Cardiac septum (tissue), 1 donor: ENCODE measurements at regions not wholly inside any gene's neighbourhood (a gene's known extent, or its start where the extent isn't known, plus 50 kb on each side); places are given as distances from the start of the nearest gene placed in this dataset.

ENCODE experiments used
- DNase-seq: peaks from one replicate; pipeline ENCODE4 v3.0.0-alpha.2; 2020; ENCODE audit warnings: low spot score
- intact Hi-C: fragments of 100-400 bp; cut with DNase I; formaldehyde crosslinking; loops from one replicate; pipeline ENCODE4 v1.14.0; 2022
- donor health status: DM: no; HTN: no; CAD: no.

DNA sequence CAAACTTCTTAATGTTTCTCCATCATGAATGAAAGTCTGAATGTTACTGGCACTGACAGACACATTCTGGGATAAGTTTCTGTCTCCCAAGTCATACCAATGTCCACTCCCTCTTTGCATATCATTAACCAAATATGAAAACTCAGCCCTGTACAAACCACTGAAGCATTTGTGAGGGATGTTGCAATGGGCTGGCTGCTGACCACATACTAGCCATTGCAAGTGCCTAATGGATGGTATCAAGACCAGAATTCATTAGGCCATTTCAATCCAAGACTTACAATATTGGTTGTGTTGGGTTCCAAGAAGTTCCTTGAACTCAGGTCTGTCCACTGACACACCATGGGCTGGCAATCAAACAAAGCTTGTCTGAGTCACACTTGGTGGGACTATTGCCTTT is 73.8 kb downstream of the CBLN2 start:
- no peak for DNase-seq
- intact Hi-C loops, result no loop called here

DNA sequence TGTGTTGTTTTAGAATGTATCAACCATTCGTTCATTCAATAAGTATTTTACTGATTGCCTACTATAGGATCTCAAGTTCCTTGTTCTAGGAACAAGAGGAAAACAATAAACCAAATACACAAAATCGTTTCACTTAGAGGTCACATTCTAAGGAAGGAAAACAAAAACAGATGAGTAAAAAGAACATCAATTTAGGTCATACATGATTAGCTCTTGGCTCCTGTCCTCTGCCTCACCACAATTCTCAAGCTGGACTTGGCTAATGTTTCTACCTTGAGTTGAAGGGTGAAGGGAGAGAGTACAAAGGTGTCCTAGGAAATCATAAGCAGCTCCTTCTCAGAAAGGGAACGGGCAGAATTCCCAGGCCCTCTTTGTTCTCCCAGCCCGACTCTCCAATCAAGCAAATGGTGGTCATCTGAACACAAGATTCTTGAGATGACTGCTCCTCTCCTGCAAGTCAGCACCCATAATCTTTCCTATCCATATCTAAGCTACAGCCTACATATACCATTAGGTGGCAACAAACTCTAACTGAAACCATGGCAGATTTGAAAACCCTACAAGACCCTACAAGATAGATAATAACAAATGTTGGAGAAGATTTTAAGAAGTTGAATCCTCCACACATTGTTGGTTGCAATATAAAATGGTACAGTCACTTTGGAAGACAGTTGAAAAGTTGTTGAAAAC is 76.0 kb downstream of the CBLN2 start:
- intact Hi-C loops, result no loop called here
- DNase-seq, result no peak

DNA sequence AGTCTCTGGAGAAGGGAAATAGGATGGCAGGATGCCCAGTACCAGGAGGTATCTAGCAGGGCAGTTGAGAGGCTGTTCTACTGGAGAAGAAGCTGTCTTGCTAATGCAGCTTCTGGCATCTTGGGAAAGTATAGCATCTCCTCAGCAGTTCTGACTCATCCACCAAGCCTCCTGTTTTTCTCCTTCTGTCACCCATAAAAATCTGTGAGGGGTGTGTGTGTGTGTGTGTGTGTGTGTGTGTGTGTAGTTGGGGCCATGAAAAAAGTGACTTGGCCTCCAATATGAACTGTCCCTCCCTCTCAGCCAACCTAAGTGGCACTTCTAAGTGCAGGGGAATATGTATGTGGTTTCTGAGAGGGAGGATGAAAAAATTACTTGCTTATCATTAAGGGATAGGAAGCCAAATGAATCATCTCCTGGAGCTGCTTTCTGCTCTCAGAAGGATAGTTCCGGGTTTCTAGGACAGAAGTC is 83.9 kb downstream of the CBLN2 start:
- intact Hi-C loops, result no loop called here
- DNase-seq, result no peak

DNA sequence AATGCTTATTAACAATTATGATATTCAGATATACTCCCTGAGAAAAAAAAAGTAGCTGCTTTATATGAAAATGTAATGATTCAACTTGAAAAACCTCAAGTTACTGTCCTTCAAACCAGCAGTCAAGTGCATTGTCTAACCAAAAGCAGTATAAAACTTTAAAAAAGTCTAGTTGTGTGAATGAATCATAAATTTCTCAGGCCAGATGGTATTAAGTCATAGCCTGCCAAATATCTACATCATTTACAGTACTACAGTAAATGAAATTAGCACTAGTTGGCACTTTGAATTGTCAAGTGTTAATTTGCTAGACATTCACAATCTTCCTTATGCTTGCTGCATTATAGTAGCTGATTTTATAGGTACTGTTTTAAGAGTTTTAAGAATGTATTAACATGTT is 85.9 kb downstream of the CBLN2 start:
- intact Hi-C loops, result no loop called here
- DNase-seq, result no peak

DNA sequence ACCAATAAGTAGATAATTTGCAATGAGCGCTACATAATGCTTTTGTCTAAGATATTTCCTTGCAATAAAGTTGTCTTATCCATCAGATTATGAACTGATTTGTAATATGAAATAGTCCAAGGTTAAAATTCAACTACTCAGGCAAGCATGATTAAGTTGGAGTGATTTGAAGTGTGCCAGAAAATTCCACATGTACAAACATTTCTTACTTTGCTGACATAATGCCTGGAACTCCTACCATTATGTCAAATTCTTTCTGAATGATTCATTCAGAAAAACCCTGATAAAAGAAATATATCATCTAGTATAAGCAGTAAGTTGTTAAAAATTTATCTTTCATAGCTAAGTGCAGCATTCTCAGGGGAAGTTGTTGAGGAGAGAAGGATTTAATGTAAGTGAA is 87.3 kb downstream of the CBLN2 start:
- intact Hi-C loops, result no loop called here
- no peak for DNase-seq

DNA sequence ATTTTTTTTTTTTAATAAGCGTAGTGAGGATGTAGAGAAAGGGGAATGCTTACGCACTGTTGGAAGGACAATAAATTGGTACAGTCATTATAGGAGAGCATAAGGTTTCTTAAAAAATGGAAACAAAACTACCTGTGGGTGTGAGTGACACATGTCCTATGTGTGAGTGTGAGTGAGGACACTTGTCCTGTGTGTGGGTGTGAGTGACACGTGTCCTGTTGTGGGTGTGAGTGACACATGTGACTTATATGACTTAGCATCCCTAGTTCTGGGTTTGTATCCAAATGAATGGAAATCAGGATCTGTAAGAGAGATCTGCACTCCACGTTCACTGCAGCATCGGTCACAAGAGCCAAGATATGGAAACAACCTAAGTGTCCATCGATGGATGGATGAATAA is 91.8 kb downstream of the CBLN2 start:
- intact Hi-C loops, result no loop called here
- DNase-seq, result no peak

DNA sequence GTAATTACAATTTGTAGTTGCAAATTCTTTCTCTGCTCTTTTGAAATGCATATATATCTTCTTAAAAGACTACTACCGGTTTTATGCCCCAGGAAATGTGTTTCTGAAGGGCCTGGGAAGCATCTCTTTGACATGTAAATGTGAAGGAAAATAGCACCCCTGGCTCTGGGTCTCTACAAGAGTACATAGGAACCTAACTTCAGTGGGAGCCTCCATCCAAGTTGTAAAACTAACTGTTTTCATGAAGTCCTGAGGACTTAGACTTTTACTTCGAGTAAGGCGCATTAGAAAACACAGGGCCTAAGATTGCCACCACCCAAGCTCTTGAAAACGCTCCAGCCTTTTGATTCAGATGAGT is 99.4 kb downstream of the CBLN2 start:
- intact Hi-C loops, result no loop called here
- no peak for DNase-seq

DNA sequence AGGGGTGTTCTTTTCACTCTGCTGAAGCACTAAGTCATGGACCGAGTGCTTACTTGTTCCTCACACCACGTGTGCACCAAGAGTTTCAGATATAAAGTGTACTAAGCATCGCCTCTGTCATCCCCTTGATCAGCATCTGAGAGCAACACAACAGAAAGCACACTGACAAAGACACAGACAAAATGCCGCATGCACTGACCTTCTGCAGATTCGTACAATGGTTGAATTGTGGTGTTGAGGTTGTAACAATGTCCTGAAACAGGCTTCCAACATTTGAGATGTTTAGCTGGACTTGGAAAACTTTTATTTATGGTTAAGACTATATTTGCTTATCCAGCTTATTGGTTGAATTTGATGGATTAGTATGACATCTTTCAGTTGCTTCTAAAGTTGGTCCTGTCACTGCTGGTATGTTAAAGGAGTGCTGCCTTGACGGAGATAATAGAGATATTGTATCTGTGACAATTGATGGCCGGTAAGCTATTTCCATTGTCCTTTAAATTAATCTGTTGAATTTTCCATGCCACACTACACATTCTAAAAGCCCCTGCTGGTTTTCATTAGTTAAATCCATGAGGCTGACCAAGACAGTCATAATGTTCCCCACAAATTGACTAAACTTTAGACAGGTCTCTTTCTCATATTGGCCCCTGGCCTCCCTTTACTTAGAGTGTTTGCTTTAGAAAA is 99.9 kb downstream of the CBLN2 start:
- DNase-seq, result no peak
- intact Hi-C loops, result no loop called here

DNA sequence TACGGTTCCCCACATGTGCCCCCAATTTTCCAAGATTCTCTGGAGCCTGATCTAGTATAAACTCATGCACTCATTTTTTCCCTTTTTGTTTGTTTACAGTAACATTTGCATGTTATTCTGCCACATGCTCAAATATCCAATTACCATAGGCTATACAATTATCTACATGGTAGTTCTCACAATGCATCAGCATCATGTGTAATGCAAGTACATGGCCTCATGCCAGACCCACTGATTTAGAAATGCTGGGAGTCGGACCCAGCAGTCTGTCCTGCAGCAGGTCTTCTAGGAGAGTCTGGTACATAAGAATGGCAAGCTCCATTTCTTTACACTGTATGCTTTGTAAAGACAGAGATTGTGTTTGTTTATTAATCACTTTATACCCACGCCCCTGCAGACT is 107.7 kb downstream of the CBLN2 start:
- no peak for DNase-seq
- intact Hi-C loops, result no loop called here

DNA sequence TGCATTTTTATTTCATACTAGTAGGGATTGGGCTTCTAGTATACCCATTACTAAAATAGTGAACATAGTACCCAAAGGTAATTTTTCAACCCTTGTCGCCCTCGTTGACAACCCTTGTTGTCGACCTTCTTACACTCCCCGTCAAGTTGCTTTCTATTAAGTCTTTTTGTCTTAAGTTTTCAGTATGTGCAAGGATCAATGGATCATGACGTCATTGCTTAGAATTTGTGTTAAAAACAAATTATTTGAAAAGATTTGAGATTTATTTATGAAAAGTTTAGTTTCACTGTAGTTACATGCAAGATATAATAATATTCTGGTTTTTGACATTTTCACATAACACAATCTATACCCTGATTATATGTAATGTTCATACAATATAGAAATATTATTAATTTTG is 110.4 kb downstream of the CBLN2 start:
- no peak for DNase-seq
- intact Hi-C loops, result no loop called here

DNA sequence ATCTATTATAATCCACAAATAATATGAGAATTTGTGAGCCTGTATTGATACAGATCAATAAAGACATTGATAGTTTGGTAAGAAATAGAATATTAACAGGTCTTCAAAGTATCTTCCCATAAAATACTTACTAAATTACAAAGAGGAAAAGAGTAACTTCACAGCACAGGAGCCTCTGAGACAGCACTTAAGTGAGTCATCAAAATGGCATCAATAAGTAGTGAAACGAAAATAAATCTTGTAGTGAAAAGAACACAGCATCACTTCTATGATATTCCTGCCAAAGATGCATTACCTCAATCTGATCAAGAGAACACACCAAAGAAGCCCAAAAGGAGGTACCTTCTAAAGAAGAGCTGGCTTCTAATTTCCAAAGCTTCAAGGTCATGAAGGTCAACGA is 116.4 kb downstream of the CBLN2 start:
- intact Hi-C loops, result no loop called here
- DNase-seq, result no peak

DNA sequence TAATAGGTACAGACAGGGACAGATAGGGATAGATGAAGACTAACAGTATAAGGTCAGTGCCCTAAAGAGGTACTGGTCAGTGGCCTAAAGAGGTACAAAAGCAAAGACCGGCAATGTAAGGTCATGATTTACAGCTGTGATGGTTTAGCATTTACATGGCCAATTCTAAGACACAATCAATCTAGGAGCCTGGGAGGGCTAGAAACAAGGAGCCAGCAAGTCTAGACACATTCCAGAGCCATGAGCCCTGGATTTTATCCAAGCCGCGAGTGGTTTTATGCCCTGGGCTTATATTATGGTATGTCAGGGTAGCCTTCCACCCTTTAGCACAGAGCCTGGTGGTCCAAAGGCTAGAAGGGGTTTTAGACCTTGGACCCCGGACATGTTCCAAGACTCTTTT is 124.2 kb downstream of the CBLN2 start:
- intact Hi-C loops, result no loop called here
- DNase-seq, result no peak

DNA sequence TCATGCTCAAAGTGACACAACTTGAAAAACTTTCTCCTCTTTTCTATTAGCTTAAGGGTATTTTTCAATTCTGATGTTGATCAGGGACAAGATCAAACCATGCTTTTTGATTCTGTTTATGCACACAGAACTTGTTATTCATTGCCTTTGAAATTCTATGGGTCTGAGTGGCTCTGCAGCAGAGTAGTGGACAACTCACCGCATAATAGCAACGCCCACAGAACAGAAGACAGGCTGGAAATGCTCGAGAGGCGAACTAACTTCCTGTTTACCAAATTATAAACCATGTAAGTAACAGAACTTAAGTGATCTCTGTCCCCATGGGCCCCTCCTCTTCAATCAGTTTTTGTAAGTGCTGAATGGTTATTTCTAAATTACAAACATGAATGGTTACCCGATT is 131.2 kb downstream of the CBLN2 start:
- DNase-seq, result no peak
- intact Hi-C loops, result no loop called here

DNA sequence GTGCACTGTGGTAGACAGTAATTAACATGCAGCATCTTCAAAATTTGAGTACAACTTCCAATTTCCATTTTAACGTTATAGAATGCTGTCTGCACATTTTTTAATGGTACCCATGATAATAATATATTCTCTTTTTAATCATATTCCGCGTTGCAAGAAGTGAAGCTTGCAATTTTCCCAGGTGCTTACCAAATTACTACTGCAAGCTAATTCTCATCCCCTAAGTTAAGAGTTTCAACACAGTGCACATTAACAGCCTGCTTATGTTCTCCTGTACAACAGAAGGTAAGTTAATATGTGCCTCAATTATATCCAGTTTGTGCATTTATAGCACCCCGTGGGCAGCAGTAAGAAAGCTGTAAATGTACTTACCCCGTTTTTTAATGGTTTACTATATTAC is 132.9 kb downstream of the CBLN2 start:
- intact Hi-C loops, result no loop called here
- no peak for DNase-seq

DNA sequence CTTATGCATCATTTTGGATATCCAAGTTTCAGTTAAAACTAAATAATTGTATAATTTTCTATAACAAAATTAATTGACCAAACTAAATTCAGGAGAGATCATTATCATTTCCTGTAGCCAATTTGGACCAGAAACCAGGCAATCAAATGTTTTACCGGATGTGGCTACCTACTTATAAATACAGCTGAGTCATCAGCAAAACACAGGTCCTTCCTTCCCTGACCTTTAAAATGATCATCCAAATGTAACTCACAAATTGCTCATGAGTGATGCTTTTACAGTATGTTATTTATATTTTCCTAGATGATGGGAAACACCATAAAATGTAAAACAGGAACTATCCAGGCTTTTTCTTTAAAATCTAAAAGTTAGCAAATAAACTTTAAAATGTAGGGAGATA is 133.7 kb downstream of the CBLN2 start:
- intact Hi-C loops, result no loop called here
- DNase-seq, result no peak

DNA sequence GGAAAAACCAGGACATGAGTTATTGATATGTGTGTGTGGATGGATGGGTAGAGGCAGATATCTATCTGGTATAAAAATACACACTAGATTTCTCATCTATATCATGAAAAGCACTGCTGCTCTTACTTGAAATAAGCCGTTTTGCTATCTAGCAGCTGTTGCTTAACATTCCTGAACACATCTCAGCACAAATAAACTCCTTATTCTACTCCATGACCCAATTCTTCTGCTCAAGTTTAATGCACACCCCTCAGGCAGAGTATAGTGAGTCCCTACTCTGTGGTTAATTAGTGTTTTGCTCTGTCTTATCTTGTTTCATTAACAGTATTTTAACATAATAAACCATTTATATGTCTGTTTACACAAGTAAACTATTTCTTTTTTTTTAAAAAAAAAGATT is 134.2 kb downstream of the CBLN2 start:
- DNase-seq, result no peak
- intact Hi-C loops, result no loop called here

DNA sequence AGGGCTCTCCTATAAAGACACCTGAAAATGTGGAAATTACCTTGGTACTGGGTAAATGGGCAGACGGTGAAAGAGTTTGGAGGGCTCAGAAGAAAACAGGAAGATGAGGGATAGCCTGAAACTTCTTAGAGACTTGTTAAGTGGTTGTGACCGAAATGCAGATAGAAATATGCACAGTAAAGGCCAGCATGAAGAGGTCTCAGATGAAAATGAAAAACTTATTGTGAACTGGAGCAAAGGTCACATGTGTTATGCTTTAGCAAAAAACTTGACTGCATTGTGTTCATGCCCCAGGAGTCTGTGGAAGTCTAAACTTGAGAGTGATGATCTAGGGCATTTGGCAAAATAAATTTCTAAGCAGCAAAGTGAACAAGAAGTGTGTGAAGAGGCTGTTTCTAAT is 137.1 kb downstream of the CBLN2 start:
- DNase-seq, result no peak
- intact Hi-C loops, result no loop called here

DNA sequence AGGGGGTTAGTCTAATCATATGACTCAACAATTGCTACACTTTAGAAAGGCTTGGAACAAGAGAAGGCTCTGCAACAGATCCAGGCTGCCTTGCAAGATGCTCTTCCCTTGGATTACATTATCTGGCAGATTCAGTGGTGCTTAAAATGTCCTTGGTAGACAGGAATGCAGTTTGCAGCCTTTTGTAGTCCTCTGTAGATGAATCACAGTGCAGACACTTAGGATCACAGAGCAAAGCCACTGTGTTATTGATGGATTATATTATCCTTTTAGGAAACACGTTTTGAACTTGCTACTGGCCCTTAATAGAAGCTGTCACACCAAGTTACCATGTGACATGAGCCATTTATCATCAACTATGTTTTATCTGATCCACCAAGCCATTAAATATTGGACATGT is 152.2 kb downstream of the CBLN2 start:
- DNase-seq, result no peak
- intact Hi-C loops, result no loop called here

DNA sequence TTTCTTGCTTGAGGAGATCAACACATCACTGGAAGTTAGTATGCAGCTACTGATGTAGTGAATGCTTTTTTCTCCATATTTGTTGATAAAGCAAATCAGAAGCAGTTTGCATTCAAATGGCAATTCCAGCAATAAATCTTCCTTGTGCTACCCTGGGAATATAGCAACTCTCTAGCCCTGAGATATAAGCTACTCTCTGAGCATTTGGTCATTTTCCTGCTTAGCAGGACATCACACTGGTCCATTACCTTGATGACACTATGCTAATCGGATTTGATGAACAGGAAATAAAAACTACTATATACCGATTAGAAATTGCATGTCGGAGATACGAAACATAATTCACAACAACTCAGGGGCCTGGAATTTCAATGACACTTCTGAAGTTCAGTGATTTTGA is 152.7 kb downstream of the CBLN2 start:
- DNase-seq, result no peak
- intact Hi-C loops, result no loop called here

DNA sequence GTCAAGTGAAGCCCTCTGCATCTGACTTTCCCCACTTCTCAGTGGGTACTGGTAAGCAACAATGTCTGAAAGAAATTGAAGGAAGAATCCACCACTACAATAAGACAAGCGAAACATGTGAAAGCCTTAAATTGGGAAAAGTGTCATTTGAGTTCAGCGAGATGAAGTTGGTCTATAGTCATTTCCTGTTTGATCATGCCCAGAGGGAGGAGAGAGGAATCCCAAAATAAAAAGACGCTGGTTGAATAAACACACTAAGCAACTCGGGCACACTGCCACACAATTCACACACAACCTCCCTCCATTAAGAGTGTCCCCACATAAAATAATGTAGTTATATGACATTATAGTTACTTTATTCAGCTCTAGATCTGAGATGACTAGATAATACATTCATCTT is 166.1 kb downstream of the CBLN2 start:
- DNase-seq, result no peak
- intact Hi-C loops, result no loop called here

DNA sequence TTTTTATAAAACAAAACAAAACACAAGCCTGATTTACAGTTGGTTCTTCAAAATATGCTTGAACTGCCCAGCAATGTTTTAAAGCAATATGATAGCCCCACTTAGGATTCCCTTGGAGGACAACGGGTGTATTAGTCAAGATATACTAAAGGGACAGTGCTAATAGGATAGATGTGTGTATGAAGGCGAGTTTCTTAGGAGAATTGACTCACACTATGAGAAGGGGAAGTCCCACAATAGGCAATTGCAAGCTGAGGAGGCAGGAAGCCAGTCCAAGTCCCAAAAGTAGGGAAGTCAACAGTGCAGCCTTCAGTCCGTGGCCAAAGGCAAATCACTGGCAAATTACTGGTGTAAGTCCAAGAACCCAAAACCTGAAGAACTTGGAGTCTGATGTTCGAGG is 167.9 kb downstream of the CBLN2 start:
- no peak for DNase-seq
- intact Hi-C loops, result no loop called here

DNA sequence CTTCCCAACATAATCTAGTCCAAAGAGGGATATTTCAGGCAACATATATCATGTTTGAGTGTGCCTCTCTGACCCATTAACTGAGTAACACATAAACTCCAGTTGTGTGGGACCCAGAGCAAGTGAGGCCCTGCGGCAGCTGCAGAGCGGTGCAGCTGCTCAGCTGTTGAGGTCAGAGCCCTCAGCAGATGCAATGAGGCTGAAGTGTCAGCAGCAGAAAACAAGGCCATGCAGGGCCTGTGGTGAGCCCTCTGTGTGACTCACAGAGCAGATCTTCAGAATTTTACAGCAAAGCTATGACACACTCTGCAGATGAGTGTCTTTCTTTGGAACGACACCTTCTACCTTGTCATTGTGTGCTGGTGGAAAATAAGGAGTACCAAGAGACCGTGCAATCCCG is 168.5 kb downstream of the CBLN2 start:
- no peak for DNase-seq
- intact Hi-C loops, result no loop called here
